Stomach (tissue), 4 donors: ENCODE measurements at regions not wholly inside any gene's neighbourhood (a gene's known extent, or its start where the extent isn't known, plus 50 kb on each side); places are given as distances from the start of the nearest gene placed in this dataset.

Experiments
- EP300 ChIP-seq: sonication (generic); formaldehyde crosslinking; IDR thresholded peaks from one replicate; pipeline ENCODE4 v1.6.1; 2017; ENCODE audit warnings: antibody characterized with exemption
- POLR2A ChIP-seq, 4 donors: fragments of 450-650 bp; IDR thresholded peaks; one replicate each; pipeline ENCODE4 v1.6.1; 2016; ENCODE audit warnings: antibody characterized with exemption in 4 of 4, control low read depth in 2 of 4, mild to moderate bottlenecking in 1 of 4, moderate library complexity in 1 of 4
- POLR2AphosphoS5 ChIP-seq, 3 donors: sonication (generic); formaldehyde crosslinking; IDR thresholded peaks; one replicate each; pipeline ENCODE4 v1.6.1; 2016; ENCODE audit warnings: antibody characterized with exemption in 3 of 3
- TF ChIP-seq, protein P1 (sequence below), 7 experiments: fragments of 450-650 bp in 4 of 7; fragments of 200-600 bp in 3 of 7; sonication (generic) in 3 of 7; IDR thresholded peaks; one replicate each; pipeline ENCODE4 v1.5.1; 2016 to 2019; ENCODE audit warnings: antibody characterized with exemption in 7 of 7, control low read depth in 2 of 7, mild to moderate bottlenecking in 1 of 7

DNA sequence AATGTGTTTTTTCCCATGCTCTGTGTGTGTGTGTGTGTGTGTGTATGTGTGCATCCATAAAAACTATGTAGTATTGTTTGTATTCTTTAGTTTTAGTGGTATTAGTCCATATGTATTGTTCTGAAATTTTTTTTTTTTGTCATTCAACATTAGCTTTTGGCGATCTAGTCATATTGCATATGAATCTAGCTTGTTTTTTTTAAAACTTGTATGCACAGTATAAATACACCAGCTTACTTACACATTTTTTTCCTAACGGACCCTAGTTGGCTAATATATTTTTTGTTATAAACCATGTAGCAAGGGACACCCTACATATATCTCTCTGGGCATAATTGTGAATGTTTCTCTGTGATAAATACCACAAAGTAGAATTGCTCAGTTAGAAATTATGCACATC lies 359.7 kb downstream of the SRGAP2C start:
- TF ChIP-seq POLR2AphosphoS5 (IDR thresholded peaks at IDR 0.05): no peak
- TF ChIP-seq, protein P1, sequence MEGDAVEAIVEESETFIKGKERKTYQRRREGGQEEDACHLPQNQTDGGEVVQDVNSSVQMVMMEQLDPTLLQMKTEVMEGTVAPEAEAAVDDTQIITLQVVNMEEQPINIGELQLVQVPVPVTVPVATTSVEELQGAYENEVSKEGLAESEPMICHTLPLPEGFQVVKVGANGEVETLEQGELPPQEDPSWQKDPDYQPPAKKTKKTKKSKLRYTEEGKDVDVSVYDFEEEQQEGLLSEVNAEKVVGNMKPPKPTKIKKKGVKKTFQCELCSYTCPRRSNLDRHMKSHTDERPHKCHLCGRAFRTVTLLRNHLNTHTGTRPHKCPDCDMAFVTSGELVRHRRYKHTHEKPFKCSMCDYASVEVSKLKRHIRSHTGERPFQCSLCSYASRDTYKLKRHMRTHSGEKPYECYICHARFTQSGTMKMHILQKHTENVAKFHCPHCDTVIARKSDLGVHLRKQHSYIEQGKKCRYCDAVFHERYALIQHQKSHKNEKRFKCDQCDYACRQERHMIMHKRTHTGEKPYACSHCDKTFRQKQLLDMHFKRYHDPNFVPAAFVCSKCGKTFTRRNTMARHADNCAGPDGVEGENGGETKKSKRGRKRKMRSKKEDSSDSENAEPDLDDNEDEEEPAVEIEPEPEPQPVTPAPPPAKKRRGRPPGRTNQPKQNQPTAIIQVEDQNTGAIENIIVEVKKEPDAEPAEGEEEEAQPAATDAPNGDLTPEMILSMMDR (IDR thresholded peaks at IDR 0.05): no peak
- TF ChIP-seq POLR2A (IDR thresholded peaks at IDR 0.05): no peak
- no peak for TF ChIP-seq EP300
